ENCODE measurements at regions not wholly inside any gene's neighbourhood (a gene's known extent, or its start where the extent isn't known, plus 50 kb on each side); places are given as distances from the start of the nearest gene placed in this dataset.
"Not testable (repeated sequence)": the region's sequence is repeated elsewhere in the genome, so short reads cannot be mapped to it uniquely, and the experiment has no call there.

DNA sequence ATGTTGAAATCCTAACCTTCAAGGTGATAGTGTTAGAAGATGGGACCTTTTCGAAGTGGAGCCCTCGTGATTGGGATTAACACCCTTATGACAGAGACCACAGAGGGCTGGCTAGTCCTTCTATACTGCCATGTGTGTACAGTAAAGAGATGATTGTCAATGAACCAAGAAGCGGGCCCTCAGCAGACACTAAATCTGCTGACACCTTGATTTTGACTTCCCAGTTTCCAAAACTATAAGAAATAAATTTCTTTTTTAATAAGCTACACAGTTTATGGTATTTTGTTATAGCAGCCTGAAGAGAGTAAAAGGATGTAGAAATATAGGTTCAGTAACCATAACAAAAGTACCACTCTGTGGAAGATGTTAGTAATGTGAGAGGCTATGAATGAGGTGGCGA, 419.0 kb upstream of the NUDT12 start:
- DNase-seq (ENCODE audit: low spot score): no peak
- Histone ChIP-seq H3K27ac (ENCODE audit: low read depth in 1 of 2, low read length in 2 of 2) (no peak overlapping the region), H3K4me3 (ENCODE audit: low read depth in 1 of 3, low read length in 3 of 3) (no peak overlapping the region), H3K27me3 (ENCODE audit: control insufficient read depth in 4 of 4, insufficient read depth in 4 of 4, low read length in 3 of 4) (no peaks in the 10 kb centered on the region), H3K4me1 (ENCODE audit: control insufficient read depth in 4 of 4, insufficient read depth in 4 of 4, low read length in 3 of 4) (no peaks in the 10 kb centered on the region), H3K9me3 (ENCODE audit: control insufficient read depth in 4 of 4, low read length in 3 of 4) (no peaks in the 10 kb centered on the region), H3K9ac (ENCODE audit: low read depth in 1 of 2, low read length in 2 of 2) (no peak overlapping the region), H3K36me3 (ENCODE audit: control insufficient read depth in 4 of 4, insufficient read depth in 3 of 4, low read depth in 1 of 4, low read length in 3 of 4) (no peaks in the 10 kb centered on the region)
- 75% methylated on average over 4 of the region's 4 CpGs for WGBS
- no peak for TF ChIP-seq FOXA2 (IDR thresholded peaks at IDR 0.05)
- no peak for TF ChIP-seq FOXA1 (IDR thresholded peaks at IDR 0.05)
- TF ChIP-seq, protein P1, sequence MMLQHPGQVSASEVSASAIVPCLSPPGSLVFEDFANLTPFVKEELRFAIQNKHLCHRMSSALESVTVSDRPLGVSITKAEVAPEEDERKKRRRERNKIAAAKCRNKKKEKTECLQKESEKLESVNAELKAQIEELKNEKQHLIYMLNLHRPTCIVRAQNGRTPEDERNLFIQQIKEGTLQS (IDR thresholded peaks at IDR 0.05): no peak
- TF ChIP-seq EGR1 (IDR thresholded peaks at IDR 0.05; ENCODE audit: low read depth in 2 of 2): no peak
- no peak for TF ChIP-seq RXRA (IDR thresholded peaks at IDR 0.05)
- TF ChIP-seq HNF4G (IDR thresholded peaks at IDR 0.05): no peak
- no peak for TF ChIP-seq HNF4A (conservative IDR thresholded peaks at IDR 0.05)
- no peak for TF ChIP-seq TAF1 (conservative IDR thresholded peaks at IDR 0.05)
- TF ChIP-seq YY1 (IDR thresholded peaks at IDR 0.05): no peak
- TF ChIP-seq, protein P2, sequence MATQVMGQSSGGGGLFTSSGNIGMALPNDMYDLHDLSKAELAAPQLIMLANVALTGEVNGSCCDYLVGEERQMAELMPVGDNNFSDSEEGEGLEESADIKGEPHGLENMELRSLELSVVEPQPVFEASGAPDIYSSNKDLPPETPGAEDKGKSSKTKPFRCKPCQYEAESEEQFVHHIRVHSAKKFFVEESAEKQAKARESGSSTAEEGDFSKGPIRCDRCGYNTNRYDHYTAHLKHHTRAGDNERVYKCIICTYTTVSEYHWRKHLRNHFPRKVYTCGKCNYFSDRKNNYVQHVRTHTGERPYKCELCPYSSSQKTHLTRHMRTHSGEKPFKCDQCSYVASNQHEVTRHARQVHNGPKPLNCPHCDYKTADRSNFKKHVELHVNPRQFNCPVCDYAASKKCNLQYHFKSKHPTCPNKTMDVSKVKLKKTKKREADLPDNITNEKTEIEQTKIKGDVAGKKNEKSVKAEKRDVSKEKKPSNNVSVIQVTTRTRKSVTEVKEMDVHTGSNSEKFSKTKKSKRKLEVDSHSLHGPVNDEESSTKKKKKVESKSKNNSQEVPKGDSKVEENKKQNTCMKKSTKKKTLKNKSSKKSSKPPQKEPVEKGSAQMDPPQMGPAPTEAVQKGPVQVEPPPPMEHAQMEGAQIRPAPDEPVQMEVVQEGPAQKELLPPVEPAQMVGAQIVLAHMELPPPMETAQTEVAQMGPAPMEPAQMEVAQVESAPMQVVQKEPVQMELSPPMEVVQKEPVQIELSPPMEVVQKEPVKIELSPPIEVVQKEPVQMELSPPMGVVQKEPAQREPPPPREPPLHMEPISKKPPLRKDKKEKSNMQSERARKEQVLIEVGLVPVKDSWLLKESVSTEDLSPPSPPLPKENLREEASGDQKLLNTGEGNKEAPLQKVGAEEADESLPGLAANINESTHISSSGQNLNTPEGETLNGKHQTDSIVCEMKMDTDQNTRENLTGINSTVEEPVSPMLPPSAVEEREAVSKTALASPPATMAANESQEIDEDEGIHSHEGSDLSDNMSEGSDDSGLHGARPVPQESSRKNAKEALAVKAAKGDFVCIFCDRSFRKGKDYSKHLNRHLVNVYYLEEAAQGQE (IDR thresholded peaks at IDR 0.05): no peak
- TF ChIP-seq, protein P3, sequence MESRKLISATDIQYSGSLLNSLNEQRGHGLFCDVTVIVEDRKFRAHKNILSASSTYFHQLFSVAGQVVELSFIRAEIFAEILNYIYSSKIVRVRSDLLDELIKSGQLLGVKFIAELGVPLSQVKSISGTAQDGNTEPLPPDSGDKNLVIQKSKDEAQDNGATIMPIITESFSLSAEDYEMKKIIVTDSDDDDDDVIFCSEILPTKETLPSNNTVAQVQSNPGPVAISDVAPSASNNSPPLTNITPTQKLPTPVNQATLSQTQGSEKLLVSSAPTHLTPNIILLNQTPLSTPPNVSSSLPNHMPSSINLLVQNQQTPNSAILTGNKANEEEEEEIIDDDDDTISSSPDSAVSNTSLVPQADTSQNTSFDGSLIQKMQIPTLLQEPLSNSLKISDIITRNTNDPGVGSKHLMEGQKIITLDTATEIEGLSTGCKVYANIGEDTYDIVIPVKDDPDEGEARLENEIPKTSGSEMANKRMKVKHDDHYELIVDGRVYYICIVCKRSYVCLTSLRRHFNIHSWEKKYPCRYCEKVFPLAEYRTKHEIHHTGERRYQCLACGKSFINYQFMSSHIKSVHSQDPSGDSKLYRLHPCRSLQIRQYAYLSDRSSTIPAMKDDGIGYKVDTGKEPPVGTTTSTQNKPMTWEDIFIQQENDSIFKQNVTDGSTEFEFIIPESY (IDR thresholded peaks at IDR 0.05): no peak

DNA sequence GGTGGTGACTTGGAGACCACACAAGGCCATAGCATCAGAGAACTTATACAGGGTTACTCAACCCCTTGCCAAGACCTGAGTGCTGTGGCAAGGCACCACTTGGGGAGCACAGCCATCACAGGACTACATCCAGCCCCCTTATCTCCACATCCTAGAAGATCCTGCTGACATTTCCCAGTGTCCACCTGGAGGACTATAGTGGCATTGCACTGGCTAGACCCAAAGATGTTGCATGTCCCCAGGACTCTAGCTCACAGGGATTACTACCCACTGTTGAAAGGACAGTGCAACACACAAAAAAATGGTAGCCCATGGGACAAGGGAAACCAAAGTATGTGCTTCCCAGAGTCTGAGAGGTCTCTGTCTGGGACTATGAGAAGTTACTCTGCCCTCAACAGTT, 411.1 kb upstream of the NUDT12 start:
- no peaks in the 10 kb centered on the region for H3K9me3 ChIP-seq (ENCODE audit: control insufficient read depth in 4 of 4, low read length in 3 of 4)
- no peaks in the 10 kb centered on the region for H3K36me3 ChIP-seq (ENCODE audit: control insufficient read depth in 4 of 4, insufficient read depth in 3 of 4, low read depth in 1 of 4, low read length in 3 of 4)
- H3K27me3 ChIP-seq (ENCODE audit: control insufficient read depth in 4 of 4, insufficient read depth in 4 of 4, low read length in 3 of 4): peaks cover 0 to 3% (median 0%) of the 10 kb centered on the region in 4 donors
- H3K27ac ChIP-seq (ENCODE audit: low read depth in 1 of 2, low read length in 2 of 2): no peak overlapping the region
- peak in 1 of 2 donors; percentile 11 for TF ChIP-seq RAD21 (IDR thresholded peaks at IDR 0.05)
- TF ChIP-seq, protein P1 (IDR thresholded peaks at IDR 0.05): no peak
- H3K4me1 ChIP-seq (ENCODE audit: control insufficient read depth in 4 of 4, insufficient read depth in 4 of 4, low read length in 3 of 4): no peaks in the 10 kb centered on the region
- DNase-seq (ENCODE audit: low spot score): no peak
- H3K4me3 ChIP-seq (ENCODE audit: low read depth in 1 of 3, low read length in 3 of 3): no peak overlapping the region
- H3K9ac ChIP-seq (ENCODE audit: low read depth in 1 of 2, low read length in 2 of 2): no peak overlapping the region

DNA sequence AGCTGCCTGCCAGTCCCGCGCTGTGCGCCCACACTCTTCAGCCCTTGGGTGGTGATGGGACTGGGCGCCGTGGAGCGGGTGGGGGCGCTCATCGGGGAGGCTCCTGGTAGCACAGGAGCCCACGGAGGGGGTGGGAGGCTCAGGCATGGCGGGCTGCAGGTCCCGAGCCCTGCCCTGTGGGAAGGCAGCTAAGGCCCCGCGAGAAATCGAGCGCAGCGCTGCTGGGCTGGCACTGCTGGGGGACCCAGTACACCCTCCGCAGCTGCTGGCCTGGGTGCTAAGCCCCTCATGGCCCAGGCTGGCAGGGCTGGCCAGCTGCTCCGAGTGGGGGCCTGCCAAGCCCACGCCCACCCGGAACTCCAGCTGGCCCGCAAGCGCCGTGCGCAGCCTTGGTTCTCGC, 403.7 kb upstream of the NUDT12 start:
- 92% methylated on average over 25 of the region's 25 CpGs for WGBS
- H3K36me3 ChIP-seq (ENCODE audit: control insufficient read depth in 4 of 4, insufficient read depth in 3 of 4, low read depth in 1 of 4, low read length in 3 of 4); H3K4me3 ChIP-seq (ENCODE audit: low read depth in 1 of 3, low read length in 3 of 3); DNase-seq (ENCODE audit: low spot score); H3K9me3 ChIP-seq (ENCODE audit: control insufficient read depth in 4 of 4, low read length in 3 of 4); H3K9ac ChIP-seq (ENCODE audit: low read depth in 1 of 2, low read length in 2 of 2); H3K27ac ChIP-seq (ENCODE audit: low read depth in 1 of 2, low read length in 2 of 2); H3K27me3 ChIP-seq (ENCODE audit: control insufficient read depth in 4 of 4, insufficient read depth in 4 of 4, low read length in 3 of 4); H3K4me1 ChIP-seq (ENCODE audit: control insufficient read depth in 4 of 4, insufficient read depth in 4 of 4, low read length in 3 of 4): not testable (repeated sequence)

Data from liver (tissue), 7 donors.